ENCODE measurements at regions not wholly inside any gene's neighbourhood (a gene's known extent, or its start where the extent isn't known, plus 50 kb on each side); places are given as distances from the start of the nearest gene placed in this dataset.

DNA sequence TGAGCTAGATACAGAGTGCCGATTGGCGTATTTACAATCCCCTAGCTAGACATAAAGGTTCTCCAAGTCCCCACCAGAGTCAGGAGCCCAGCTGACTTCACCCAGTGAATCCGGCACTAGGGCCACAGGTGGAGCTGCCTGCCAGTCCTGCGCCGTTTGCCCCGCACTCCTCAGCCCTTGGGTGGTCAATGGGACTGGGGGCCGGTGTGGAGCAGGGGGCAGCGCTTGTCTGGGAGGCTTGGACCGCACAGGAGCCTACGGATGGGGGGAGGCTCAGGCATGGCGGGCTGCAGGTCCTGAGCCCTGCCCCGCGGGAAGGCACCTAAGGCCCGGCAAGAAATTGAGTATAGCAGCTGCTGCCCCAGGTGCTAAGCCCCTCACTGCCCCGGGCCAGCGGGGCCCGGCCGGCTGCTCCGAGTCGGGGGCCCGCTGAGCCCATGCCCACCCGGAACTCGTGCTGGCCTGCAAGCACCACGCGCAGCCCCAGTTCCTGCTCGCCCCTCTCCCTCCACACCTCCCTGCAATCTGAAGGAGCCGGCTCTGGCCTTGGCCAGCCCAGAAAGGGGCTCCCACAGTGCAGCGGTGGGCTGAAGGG is 1113.8 kb upstream of the LRRTM3 start:
- no peak for TF ChIP-seq ZNF781 (CRISPR knock-in tag; IDR thresholded peaks at IDR 0.05; ENCODE audit: borderline replicate concordance, not compliant biosample characterization)
- TF ChIP-seq CTCF (CRISPR knock-in tag; IDR thresholded peaks at IDR 0.05), result no peak
- no peak for TF ChIP-seq NCOA1 (CRISPR knock-in tag; IDR thresholded peaks at IDR 0.05)

All from HepG2 (cell line).